Thyroid gland (tissue), 4 donors: ENCODE measurements at regions not wholly inside any gene's neighbourhood (a gene's known extent, or its start where the extent isn't known, plus 50 kb on each side); places are given as distances from the start of the nearest gene placed in this dataset.
A peak's percentile ranks its signal among the peaks of the same experiment; 100 is the strongest.

Experiments
- DNase-seq, 2 donors: peaks; one replicate each; pipeline ENCODE4 v3.0.0-alpha.2; 2019
- H3K27ac ChIP-seq, 3 donors: fragments of 200-600 bp; sonication (generic); 1 replicate in 2 of 3; 2 replicates in 1 of 3; pipeline ENCODE4 v1.5.1; 2016 to 2019; ENCODE audit warnings: mild to moderate bottlenecking in 1 of 3, moderate library complexity in 1 of 3
- H3K27me3 ChIP-seq: fragments of 200-600 bp; sonication (generic); one replicate; pipeline ENCODE4 v1.5.1; 2019
- H3K36me3 ChIP-seq, 2 donors: fragments of 200-600 bp; sonication (generic); one replicate each; pipeline ENCODE4 v1.5.1; 2016 to 2019
- H3K4me1 ChIP-seq, 2 donors: fragments of 200-600 bp; sonication (generic); one replicate each; pipeline ENCODE4 v1.5.1; 2017 to 2019
- H3K4me3 ChIP-seq, 3 donors: fragments of 200-600 bp; sonication (generic); replicated peaks in 1 of 3; 1 replicate in 2 of 3; 2 replicates in 1 of 3; pipeline ENCODE4 v1.5.1; 2016; ENCODE audit warnings: mild to moderate bottlenecking in 1 of 3
- H3K9me3 ChIP-seq: fragments of 200-600 bp; sonication (generic); one replicate; pipeline ENCODE4 v1.5.1; 2017
- POLR2A ChIP-seq, 2 donors: fragments of 450-650 bp; IDR thresholded peaks; one replicate each; pipeline ENCODE4 v1.6.1; 2017; ENCODE audit warnings: antibody characterized with exemption in 2 of 2, mild to moderate bottlenecking in 2 of 2, moderate library complexity in 1 of 2
- WGBS, 2 donors: methylation state at CpG; one replicate each; pipeline ENCODE4 v1.1.5; 2017; 5-methylcytosine and 5-hydroxymethylcytosine counted together
- intact Hi-C: fragments of 100-400 bp; cut with DNase I; formaldehyde crosslinking; loops from one replicate; pipeline ENCODE4 v1.15.1; 2023
- TF ChIP-seq, protein P1 (sequence below), 6 experiments: fragments of 200-600 bp in 3 of 6; fragments of 450-650 bp in 3 of 6; sonication (generic) in 3 of 6; IDR thresholded peaks; one replicate each; pipeline ENCODE4 v1.5.1; 2016 to 2019; ENCODE audit warnings: antibody characterized with exemption in 6 of 6, mild to moderate bottlenecking in 2 of 6, inconsistent platforms in 1 of 6, moderate library complexity in 1 of 6

GRCh38 chr18:75656563-75657247 lies 229.2 kb upstream of the SMIM21 start:
- no peaks in the 10 kb centered on the region for H3K36me3 ChIP-seq
- H3K27me3 ChIP-seq = no peaks in the 10 kb centered on the region
- no peaks in the 10 kb centered on the region for H3K9me3 ChIP-seq
- TF ChIP-seq POLR2A (IDR thresholded peaks at IDR 0.05) = no peak
- TF ChIP-seq, protein P1, sequence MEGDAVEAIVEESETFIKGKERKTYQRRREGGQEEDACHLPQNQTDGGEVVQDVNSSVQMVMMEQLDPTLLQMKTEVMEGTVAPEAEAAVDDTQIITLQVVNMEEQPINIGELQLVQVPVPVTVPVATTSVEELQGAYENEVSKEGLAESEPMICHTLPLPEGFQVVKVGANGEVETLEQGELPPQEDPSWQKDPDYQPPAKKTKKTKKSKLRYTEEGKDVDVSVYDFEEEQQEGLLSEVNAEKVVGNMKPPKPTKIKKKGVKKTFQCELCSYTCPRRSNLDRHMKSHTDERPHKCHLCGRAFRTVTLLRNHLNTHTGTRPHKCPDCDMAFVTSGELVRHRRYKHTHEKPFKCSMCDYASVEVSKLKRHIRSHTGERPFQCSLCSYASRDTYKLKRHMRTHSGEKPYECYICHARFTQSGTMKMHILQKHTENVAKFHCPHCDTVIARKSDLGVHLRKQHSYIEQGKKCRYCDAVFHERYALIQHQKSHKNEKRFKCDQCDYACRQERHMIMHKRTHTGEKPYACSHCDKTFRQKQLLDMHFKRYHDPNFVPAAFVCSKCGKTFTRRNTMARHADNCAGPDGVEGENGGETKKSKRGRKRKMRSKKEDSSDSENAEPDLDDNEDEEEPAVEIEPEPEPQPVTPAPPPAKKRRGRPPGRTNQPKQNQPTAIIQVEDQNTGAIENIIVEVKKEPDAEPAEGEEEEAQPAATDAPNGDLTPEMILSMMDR (IDR thresholded peaks at IDR 0.05) = no peak
- intact Hi-C loops = no loop called here
- 97 to 98% methylated on average over 6 of the region's 6 CpGs for WGBS, 2 donors
- no peak overlapping the region for H3K4me3 ChIP-seq
- H3K4me1 ChIP-seq = peaks cover 6 to 10% of the 10 kb centered on the region in 2 donors
- DNase-seq = no peak
- no peak overlapping the region for H3K27ac ChIP-seq

DNA sequence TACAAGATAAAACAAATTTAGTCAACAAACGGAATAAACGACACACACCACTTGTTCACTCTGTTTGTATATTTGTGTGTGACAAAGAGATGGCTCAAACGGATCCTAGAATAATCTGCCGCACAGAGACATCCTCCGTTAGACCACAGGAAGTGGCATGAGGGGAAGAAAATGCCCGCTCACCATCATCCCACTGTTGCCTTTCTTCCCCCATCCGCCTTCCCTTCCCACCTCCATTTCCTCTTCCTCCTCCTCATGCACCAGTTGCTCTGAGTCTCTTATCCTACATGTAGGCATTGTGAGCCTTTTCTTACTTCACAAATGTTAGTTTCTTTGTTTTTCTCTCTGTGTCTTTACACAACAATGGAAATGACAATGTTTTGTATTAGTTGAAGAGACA lies 228.5 kb upstream of the SMIM21 start:
- 76 to 78% methylated on average over 7 of the region's 7 CpGs for WGBS, 2 donors
- Histone ChIP-seq H3K27ac (no peak overlapping the region), H3K9me3 (no peaks in the 10 kb centered on the region), H3K4me1 (peaks cover 6 to 10% of the 10 kb centered on the region in 2 donors), H3K4me3 (no peak overlapping the region), H3K27me3 (no peaks in the 10 kb centered on the region), H3K36me3 (no peaks in the 10 kb centered on the region)
- TF ChIP-seq POLR2A (IDR thresholded peaks at IDR 0.05) = no peak
- TF ChIP-seq, protein P1 (IDR thresholded peaks at IDR 0.05) = no peak
- DNase-seq = no peak
- intact Hi-C loops = no loop called here

DNA sequence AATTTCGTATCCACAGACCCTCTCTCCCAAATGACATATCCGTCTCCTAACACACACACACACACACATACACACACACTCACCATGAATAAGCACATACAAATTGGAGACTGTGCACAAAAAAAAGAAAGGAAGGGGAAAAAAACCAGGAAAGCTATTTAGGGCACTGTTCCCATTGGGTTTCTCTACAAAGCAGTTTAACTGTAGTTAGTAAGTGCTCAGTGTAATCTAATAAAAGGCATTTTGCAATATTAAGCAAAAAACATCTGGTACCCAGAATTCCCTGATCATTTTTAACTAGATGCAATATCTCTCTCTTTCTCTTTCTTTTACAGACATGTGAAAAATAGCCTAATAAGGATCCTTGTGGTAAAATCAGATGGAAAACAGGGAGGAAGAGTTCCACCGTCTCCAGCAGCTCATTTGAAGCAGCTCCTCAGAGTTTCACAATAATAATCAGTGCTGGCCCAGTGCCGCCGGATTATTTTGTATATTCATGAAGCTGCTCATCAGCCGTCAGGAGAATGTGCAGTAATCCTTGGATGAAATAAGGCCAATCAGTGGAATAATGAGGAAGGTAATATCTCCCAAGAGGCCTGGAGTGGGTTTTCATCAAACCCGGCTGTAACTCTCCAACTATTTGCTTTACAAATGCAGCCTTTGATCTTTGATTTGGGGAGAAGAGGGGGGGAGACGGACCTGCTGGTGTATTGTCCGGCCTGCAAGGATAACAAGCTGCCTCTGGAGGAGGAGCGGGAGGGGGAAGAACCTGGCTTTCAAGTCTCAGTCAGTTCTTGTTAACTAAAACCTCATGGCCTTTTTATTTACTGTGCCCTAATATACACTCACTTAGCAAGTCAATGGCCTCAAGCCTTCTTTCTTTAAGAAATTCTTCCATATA lies 227.6 kb upstream of the SMIM21 start:
- Histone ChIP-seq H3K36me3 (no peaks in the 10 kb centered on the region), H3K27ac (no peak overlapping the region), H3K4me3 (no peak overlapping the region), H3K27me3 (no peaks in the 10 kb centered on the region), H3K4me1 (peaks cover 6 to 10% of the 10 kb centered on the region in 2 donors), H3K9me3 (no peaks in the 10 kb centered on the region)
- TF ChIP-seq POLR2A (IDR thresholded peaks at IDR 0.05) = no peak
- TF ChIP-seq, protein P1 (IDR thresholded peaks at IDR 0.05) = no peak
- peak; percentile 24 to 25 for DNase-seq
- intact Hi-C loops = no loop called here
- WGBS, 2 donors = 42 to 49% methylated on average over 10 of the region's 10 CpGs

GRCh38 chr18:75654386-75654785 lies 226.9 kb upstream of the SMIM21 start:
- Histone ChIP-seq H3K36me3 (no peaks in the 10 kb centered on the region), H3K4me3 (no peak overlapping the region), H3K9me3 (no peaks in the 10 kb centered on the region), H3K27ac (no peak overlapping the region), H3K4me1 (peaks cover 6 to 10% of the 10 kb centered on the region in 2 donors), H3K27me3 (no peaks in the 10 kb centered on the region)
- intact Hi-C loops = no loop called here
- TF ChIP-seq, protein P1 (IDR thresholded peaks at IDR 0.05) = no peak
- no peak for TF ChIP-seq POLR2A (IDR thresholded peaks at IDR 0.05)
- WGBS, 2 donors = 92 to 95% methylated on average over 6 of the region's 6 CpGs
- no peak for DNase-seq

- TF ChIP-seq, protein P1 (IDR thresholded peaks at IDR 0.05) = no peak
- TF ChIP-seq POLR2A (IDR thresholded peaks at IDR 0.05) = no peak
- Histone ChIP-seq H3K36me3 (no peaks in the 10 kb centered on the region), H3K27me3 (no peaks in the 10 kb centered on the region), H3K4me3 (no peak overlapping the region), H3K4me1 (peaks cover 6 to 10% of the 10 kb centered on the region in 2 donors), H3K27ac (no peak overlapping the region), H3K9me3 (no peaks in the 10 kb centered on the region)
- DNase-seq = no peak
- WGBS, 2 donors = 75 to 77% methylated on average over 2 of the region's 2 CpGs
- intact Hi-C loops = no loop called here
These were observed 225.0 kb upstream of the SMIM21 start for GRCh38 chr18:75652528-75652927.
